T-helper 9 cell (primary cell): ENCODE measurements at regions not wholly inside any gene's neighbourhood (a gene's known extent, or its start where the extent isn't known, plus 50 kb on each side); places are given as distances from the start of the nearest gene placed in this dataset.

Experiments used
- DNase-seq: peaks from one replicate; pipeline ENCODE4 v3.0.0-alpha.2; 2020

DNA sequence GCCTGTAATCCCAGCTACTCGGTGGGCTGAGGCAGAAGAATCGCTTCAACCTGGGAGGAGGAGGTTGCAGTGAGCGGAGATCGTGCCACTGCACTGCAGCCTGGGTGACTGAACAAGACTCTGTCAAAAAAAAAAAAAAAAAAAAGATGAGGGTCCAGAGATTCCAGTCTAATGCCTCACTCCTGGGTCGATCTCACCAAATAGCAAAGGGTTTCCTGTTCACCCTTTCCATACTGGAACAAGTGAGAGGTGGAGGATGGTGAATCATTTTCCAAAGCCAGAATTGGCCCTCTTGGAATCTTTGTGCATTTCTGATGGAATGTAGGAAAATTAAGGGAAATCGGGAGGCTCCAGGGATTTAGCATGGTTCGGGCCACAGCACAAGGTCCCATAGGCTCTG, 58.1 kb upstream of the ZNF648 start:
- no peak for DNase-seq

- DNase-seq: no peak
Observed at GRCh38 chr1:182118851-182119250, 57.3 kb upstream of the ZNF648 start.

GRCh38 chr1:182114627-182115023, 53.1 kb upstream of the ZNF648 start:
- DNase-seq: no peak

GRCh38 chr1:182113879-182114626, 52.5 kb upstream of the ZNF648 start:
- DNase-seq: no peak

DNA sequence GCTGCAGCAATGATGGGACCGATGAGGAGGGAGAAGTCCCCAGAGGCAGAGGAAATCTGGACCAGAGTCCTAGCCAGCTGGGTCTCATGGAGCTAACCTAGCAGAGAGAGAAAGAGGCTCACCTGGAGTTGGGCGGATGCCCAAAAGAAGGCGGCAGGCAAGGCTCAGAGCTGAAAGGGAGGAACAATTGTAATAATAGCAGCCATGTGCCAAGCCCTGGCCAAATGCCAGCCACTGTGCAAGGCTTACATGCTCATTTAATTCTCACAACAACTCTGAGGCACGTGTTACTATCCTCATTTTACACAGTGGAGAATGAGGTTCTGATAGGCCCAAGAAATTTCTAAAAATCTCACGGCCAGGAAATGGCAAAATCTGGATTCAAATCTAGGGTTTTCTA, 50.0 kb upstream of the ZNF648 start:
- no peak for DNase-seq
